NCI-H748 (cell line): ENCODE measurements at regions not wholly inside any gene's neighbourhood (a gene's known extent, or its start where the extent isn't known, plus 50 kb on each side); places are given as distances from the start of the nearest gene placed in this dataset.
A peak's percentile ranks its signal among the peaks of the same experiment; 100 is the strongest.

Experiments used
- DNase-seq: peaks from one replicate; lab custom pipeline; 2025; ENCODE audit not compliant: unreplicated experiment; lab: John Stamatoyannopoulos, UW

DNA sequence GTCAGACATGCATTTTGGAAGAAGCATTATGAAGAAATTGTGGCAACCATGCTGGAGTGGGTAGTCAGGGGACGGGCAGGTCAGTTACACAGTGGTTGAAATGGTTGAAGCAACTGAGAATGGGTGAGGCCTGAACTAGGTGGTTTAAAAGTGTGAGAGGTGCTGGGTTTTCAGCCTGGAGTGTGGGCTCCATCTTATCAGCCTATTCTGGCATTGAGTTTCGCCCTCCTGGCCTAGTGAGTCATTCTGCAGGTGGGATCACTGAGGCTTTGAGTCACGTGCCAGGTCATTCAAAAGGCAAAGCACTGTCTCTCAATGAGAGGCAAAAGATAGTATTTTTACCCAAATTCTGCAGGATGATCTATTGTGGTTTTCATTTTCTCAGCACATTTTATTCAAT is 181.9 kb upstream of the CHD6 start:
- DNase-seq, result no peak

DNA sequence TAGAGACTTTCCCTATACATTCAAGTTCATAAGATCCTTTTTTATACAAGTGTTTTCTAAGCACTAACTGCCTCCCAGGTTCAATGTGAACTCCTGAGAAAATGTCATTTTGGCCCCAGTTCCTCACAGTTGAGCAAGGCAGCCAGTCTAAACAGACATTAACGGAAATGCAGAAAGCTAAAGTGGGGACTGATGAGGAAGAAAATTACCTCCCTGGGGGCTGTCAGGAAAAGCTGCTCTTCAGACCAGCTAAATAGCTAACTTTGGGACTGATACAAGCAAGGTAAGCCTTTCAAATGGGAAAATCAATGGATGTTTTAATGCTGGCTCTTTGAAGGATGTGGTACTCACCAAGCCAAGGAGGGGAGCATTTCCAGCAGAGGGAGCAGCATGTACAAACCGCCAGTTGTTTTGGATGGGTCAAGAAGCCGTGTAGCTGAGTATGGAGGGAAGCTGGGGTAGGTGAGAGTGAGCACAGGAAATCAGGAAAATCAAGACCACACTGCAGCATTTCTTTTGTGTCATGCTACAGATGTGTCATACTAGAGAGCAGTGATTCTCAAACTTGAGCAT is 180.8 kb upstream of the CHD6 start:
- DNase-seq, result no peak

DNA sequence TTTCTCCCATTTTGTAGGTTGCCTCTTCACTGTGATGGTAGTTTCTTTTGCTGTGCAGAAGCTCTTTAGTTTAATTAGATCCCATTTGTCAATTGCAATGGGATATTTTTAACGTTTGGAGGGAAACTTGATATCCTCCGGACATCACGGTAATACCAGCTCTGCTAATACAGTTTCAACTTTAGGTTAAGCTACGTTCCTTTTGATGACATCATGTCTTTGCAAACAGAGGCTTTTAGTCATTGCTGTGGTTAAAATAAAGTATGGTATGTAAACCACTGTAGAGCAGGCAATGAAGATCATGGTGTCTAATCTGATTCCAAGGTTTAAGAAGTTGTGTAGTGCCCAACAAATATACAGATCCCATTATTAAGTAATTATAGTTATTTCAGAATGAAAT is 168.0 kb upstream of the CHD6 start:
- DNase-seq, result peak; percentile 44

DNA sequence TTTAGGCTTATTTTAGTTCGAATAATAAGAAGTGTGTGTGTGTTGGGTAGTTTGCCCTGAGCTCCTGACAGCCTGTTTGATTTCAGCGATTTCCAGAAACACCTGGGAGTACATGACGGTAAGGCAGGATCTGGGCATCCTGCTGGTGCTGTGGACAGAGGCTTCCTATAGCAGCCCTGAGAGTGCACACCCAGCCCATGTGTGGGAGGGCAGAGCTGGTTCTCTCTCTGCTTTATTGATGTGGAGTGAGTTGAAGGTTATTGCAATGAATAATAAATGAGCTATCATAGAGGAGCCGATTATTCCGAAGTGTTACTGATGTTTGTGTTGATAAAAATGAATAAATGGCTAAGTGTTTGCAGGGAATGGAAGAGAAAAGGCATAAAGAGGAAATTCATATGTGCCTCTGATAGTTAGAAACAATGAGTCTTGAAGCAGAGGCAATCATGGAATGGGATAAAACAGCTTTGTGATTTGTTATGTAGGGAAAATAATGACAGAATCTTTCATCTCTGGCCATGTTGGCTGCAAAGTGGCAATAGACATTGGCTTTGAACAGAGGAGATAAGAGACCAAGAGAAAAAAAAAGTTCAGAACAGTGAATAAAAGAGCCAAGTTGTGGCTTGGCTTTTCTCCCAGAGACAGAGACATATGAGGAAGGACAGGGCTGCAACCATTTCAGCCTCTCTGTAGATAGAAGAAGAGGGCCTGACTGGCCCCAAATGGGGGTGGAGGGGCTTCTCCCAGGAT is 166.2 kb upstream of the CHD6 start:
- DNase-seq, result no peak

DNA sequence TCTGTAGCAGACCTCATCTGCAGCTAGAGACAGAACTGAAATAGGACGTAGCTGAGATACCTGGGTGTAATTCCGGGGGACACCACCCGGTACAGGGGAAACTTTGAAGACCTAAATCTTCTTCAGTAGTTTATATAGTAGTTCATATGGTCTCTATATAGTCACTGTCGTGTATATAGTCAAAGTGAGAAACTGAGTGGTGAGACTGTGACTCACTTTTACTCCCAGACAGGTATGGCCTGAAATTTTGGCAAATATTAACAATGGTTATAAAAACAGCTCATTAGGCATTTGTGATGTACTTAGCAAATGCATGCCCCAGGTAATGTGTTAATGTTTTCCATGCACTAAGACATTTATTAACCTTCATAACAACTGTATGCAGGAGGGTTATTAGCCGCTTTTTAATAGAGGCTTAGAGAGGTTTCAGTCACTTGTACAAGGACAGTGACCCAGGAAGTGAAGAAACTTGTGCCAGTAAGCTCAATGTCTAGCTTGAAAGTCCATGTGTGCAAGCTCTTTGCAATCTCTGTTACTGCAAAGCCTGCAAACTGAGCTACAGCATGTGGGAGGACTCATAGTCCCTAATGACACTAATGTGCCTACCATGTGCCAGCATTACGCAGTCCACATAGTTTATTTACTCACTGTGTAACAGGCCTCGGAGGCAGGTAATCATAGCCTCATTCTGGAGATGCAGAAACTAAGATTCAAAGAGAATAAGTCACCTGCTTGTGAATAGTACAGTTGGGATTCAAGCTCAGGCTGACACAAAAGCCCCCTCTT is 165.4 kb upstream of the CHD6 start:
- no peak for DNase-seq

DNA sequence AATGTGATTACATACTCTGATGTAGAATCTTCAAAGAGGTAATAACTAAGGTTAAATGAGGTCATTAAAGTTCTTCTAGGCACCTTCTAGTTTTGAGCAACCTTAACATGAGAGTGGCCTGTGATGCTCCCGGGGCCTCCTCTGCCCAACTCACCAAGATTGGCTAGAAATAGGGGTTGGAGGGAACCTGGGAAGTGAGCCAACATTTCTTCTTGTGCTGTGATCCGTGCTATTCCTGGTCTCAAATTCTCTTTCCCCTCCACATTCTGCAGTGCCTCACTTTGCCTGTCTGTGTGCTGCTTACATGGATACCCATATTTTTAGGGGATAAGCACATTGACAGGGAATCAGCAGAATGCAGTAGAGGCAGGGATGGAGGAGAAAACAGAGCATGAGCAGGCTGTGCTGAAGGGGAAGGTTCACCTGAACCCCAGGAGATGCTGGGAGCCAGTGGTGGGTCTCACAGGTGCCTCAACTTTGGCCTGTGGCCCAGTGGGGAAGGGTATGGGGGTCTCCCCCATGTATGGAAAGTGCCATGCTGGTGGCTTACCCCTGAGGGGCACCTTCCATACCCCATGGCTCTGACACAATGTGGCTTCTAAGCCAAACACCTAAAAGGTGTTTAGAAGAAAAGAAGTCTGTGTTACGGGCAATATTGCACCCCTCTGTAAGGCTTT is 164.7 kb upstream of the CHD6 start:
- no peak for DNase-seq

DNA sequence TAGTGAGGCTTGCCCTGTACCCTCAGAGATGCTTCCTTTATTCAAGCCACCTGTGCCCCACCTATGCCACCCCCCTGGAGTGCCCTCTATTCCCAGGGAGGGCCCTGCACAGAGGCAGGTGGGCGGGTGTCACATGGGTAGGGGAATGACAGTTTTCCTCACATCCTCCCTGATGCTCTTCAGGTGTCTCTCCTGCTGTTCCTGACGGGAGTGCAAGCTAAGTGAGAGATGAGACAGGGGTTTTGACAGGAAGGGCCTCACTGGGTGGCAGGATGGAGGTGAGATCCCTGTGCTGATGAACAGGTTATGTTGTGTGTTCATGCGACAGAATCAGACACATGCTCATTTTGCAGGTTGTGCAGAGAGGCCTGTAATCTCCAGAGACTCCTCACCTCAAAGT is 164.1 kb upstream of the CHD6 start:
- no peak for DNase-seq

DNA sequence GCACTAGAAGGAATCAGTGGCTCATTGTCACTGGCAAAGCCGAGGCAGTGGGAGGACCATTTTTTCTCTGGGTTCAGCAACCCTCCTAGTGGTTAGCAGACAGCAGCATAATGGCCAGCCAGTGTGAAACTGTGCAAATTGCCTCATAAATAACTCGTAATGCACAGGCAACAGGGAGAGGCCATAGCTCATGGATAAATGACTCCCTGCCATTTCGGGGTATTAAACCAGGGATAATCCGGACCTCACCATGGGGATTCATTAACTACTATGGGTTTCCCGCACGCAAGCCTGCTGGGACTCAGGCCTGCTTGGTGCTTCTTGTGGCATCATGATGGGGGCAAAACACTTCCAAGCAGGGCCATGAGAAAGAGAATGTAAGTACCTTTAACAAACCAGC is 158.2 kb upstream of the CHD6 start:
- no peak for DNase-seq

DNA sequence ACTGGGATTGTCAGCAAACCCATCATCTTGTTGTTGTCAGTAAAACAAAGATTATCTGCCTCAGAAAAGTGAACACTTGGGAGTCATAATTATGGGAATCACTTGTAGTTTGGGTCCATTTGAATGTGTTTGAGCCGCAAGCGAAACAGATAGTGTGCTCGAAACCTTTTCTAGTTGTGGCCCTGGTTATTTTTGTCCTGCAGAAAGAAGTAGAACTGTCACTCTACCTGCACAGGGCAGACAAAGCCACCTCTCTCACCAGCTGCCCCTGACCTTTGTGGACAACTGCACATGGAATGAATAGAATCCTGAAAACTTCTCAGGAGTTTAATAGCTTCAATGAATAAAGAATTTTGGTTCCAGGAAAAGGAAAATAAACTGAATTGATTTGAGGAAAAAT is 156.1 kb upstream of the CHD6 start:
- no peak for DNase-seq

DNA sequence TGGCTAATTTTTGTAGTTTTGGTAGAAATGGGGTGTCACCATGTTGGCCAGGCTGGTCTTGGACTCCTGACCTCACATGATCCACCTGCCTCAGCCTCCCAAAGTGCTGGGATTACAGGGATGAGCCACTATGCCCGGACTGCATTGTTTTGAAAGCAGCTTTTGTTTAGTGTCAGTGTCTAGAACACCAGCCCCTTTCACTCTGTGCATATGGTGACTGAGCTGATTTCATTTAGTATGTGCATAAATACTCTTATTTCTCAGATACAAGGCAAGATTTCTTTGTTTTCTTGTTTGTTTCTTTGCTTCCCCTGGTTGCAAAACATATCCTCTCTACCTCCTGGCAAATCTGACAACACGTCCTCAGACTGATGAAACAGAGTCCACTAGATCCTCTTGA is 152.8 kb upstream of the CHD6 start:
- no peak for DNase-seq

DNA sequence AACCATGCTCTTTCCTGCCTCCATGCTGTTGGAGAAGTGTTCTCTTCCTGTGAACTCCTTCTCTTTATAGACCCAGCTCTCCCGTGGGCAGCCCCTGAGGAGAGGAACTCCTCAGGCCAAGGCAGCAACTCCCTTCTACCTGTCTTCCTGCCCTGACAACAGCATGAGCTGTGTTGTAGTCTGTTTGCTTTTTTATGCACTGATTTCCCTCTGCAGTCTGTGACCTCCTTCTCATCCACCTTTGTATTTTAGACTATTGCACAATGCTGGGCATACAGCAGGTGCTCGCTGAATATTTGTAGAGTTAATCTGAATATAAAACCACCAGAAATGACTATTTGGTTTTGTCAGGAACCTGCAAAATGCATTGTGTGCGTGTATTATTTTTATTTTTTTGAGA is 152.2 kb upstream of the CHD6 start:
- no peak for DNase-seq

DNA sequence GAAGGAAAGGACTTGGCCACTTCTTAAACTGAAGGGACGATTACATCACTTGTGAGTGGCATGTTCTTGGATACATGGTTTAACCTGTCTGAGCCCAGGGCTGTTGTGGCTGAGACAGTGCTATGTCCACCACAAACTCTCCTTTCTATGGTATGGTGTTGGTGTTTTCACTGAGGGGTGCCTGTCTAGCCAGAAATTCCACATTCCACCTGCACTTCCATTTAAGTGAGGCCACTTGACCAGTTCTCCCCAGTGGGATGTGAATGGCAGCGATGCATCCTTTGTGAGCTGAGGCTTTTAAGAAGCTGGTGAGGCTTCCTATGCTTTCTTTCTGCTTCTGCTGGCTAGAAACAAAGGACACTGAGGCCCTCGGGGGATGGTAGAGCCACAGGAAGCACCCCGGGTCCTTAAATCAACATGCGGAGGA is 151.4 kb upstream of the CHD6 start:
- DNase-seq, result peak; percentile 46

DNA sequence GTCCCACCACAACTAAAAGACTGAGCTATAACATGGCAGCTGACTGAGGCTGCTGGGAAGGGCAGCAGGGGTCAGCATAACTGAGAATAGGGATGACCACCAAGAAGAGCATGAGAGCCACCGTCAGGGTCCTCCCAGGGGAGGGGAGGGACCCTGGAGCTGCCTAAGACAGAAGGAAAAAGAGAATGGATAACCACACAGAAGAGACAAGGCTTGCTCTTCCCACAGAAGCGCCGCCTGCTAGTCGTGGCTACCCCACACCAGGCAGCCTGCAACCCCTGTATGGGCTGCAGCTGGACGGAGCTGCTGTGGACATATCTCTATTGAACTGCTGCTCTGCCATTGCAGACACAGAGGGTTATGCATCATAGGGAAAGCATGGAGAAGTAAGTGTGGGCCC is 132.0 kb upstream of the CHD6 start:
- no peak for DNase-seq

DNA sequence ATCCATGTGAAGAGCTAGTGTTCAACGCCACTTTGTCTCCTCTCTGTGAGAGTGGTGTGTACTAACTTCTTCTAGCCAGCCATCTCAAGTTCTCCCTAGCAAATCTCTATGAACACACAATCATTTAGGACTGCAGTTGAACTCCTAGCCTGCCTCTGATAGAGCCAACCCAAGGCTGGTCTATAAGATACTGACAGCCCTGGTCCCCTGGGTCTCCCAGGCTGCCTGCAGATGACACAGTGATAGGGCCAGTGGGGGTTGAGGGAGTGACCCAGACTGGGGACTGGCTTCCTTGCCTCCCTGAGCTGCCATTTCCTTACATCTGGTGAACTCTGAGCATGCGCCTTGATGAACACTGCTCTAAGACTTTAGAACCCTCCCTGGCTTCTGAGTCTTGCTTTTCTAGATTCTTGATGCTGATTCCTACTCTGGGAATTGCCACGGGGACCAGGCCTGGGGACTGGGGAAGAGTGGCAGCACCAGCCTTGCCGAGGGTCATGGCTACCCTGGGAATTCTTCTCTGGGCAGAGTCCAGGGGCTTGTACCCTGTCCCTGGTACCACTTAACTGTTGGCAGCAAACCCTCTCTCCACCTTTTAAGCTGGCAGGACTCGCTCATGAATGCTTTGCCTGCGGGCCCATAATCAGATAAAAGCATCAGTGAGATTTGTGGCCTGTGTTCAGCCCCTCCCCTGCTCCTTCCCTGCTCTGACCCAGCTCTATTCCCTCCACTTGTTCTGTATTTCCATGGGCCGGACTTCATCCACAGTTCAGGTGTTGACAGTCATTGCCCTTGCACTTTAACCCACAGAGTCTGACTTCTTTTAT is 130.8 kb upstream of the CHD6 start:
- no peak for DNase-seq

DNA sequence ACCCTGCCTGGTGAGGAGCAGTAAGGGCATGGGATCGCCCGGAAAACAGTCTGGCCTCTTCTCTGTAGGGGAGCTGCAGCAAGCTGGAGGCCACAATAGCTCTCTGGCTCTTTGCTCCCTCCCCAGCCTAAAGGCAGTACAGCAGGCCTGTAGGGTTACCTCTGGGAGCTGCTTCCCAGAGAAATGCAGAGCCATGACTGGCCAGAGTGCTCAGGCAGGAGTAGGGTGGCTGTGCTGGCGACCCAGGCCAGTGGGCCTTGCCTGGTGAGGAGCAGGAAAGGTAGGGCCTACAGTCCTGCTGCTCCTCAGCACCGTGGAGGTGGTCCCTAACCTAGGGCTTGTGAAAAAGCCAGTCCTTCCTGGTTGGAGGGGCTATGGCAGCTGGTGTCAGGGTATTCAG is 129.9 kb upstream of the CHD6 start:
- no peak for DNase-seq

DNA sequence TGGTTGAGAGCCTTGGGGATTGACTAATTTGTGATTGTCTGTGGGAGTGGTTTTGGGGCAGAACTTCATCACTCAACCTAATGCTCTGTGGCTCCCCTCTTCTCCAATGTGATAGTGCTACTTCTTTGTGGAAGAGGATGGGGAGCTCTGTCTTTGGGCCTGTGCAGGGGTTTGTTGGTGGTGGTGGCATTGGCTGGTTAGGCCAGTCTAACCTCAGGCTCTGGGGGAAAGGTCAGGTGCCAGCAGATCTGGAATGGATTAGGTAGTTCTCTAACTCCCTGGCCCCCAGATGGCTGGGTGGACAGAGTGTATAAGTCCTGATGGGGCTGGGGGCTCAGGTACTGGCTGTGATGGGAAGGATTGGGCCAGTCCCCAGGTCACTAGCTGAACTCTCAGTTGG is 129.0 kb upstream of the CHD6 start:
- no peak for DNase-seq

DNA sequence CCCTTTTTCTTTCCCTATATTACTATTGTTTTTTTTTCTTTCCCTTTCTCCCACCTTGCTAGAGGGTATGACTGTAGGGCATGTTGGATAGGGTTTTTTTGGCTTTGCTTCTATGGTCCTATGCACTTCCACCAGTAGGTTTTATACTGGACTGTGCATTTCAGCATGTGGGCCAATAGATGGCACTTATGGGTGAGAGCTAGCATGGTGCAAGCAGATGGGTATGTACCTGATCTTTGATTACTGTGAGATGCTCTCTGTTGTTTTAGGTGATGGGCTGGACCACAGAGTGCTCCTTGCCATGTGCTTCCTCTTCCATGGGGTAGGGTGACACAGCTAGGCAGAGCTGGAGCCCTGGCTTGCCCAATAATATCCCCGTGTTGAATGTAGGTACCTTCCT is 128.5 kb upstream of the CHD6 start:
- peak; percentile 48 for DNase-seq

DNA sequence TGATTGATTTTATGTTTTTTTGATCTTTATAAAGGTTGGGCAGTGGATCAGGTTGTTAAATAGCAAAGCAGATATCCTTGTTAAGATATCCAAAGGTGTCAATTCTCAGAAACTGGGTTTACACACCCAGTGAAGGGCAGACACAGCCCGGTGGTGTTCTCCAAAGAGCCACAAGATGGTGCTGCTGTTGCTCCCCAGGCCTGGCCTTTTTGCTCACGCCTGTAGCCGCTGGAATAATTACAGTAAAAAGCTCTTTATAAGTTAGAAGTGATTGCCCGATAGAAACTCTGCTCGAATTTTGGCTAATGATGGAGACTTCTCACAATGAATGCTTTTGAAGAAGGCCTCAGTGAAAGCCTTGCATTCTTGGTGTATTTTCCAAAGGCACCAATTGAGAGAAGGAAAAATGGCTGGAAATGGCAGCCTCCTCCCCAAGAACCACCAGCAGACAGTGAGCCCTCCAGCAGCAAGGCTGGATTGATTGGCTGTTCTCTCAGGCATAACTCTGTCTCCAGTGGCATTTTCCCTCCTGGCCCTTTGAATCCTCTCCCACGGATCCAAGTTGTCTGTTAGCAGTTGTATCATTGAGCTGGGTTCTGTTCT is 120.5 kb upstream of the CHD6 start:
- peak; percentile 67 for DNase-seq

DNA sequence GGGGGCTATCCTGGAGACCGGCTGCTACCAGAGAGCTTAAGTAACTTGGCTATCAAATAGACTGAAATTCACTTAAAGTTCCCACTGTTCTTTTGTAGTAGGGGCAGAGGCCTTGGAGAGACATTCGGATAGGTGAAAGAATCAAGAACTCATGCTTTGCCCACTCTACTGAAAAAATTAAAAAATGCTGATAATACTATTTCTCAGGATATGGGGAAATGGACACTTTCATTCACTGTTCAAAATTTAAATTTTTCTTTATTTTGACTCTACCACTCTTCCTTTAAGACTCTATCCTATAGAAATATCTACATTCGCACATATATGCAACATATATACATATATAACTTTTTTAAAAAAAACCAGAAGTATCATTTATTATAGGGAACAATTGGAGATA is 117.8 kb upstream of the CHD6 start:
- DNase-seq, result no peak

DNA sequence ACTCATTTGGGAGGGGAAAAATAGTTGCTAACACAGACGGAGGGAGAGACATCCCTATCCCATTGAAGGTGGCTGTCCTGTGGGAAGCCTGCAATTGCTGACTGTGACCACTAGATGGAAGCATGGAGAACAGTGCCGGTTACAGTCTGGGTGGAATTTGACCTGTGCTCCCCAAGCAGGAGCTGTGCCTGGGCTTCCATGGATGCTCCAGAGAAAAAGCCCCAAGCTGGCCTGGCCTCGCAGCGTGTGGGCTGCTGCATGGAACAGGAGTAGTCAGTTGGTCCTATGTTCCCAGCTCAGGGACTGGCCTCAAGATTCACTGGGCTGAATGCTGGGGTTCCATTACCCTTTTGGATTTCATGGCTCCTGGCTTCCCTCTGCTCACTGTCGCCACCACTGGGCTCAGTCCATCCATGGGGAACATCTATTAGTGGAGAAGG is 116.3 kb upstream of the CHD6 start:
- peak; percentile 50 for DNase-seq
